ENCODE measurements at regions not wholly inside any gene's neighbourhood (a gene's known extent, or its start where the extent isn't known, plus 50 kb on each side); places are given as distances from the start of the nearest gene placed in this dataset.

DNA sequence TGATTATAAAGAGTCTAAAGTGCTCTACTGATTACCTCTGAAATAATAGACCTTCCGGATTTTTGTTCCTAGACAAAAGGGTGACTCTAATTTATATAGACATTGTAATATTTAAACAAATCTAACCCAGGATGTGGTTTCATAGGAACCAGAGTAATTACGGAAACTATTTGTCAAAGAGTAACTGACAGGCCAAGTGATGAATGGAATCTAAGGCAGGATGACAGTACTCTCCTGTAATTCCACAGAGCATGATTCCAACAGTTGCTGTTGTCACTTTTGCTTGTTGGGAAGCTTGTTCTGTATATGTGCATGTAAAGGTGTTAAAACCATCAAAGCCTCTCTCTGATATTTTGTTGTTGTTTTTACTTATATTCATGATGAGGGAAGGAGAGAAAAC is 1141.0 kb downstream of the IGSF11 start:
- TF ChIP-seq, protein P1, sequence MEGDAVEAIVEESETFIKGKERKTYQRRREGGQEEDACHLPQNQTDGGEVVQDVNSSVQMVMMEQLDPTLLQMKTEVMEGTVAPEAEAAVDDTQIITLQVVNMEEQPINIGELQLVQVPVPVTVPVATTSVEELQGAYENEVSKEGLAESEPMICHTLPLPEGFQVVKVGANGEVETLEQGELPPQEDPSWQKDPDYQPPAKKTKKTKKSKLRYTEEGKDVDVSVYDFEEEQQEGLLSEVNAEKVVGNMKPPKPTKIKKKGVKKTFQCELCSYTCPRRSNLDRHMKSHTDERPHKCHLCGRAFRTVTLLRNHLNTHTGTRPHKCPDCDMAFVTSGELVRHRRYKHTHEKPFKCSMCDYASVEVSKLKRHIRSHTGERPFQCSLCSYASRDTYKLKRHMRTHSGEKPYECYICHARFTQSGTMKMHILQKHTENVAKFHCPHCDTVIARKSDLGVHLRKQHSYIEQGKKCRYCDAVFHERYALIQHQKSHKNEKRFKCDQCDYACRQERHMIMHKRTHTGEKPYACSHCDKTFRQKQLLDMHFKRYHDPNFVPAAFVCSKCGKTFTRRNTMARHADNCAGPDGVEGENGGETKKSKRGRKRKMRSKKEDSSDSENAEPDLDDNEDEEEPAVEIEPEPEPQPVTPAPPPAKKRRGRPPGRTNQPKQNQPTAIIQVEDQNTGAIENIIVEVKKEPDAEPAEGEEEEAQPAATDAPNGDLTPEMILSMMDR (IDR thresholded peaks at IDR 0.05; ENCODE audit: low read depth, low read length) = no peak
- no peak for TF ChIP-seq EZH2phosphoT487 (IDR thresholded peaks at IDR 0.05; ENCODE audit: low read depth)

Measured in OCI-LY3 (cell line).